ENCODE measurements at regions not wholly inside any gene's neighbourhood (a gene's known extent, or its start where the extent isn't known, plus 50 kb on each side); places are given as distances from the start of the nearest gene placed in this dataset.

DNA sequence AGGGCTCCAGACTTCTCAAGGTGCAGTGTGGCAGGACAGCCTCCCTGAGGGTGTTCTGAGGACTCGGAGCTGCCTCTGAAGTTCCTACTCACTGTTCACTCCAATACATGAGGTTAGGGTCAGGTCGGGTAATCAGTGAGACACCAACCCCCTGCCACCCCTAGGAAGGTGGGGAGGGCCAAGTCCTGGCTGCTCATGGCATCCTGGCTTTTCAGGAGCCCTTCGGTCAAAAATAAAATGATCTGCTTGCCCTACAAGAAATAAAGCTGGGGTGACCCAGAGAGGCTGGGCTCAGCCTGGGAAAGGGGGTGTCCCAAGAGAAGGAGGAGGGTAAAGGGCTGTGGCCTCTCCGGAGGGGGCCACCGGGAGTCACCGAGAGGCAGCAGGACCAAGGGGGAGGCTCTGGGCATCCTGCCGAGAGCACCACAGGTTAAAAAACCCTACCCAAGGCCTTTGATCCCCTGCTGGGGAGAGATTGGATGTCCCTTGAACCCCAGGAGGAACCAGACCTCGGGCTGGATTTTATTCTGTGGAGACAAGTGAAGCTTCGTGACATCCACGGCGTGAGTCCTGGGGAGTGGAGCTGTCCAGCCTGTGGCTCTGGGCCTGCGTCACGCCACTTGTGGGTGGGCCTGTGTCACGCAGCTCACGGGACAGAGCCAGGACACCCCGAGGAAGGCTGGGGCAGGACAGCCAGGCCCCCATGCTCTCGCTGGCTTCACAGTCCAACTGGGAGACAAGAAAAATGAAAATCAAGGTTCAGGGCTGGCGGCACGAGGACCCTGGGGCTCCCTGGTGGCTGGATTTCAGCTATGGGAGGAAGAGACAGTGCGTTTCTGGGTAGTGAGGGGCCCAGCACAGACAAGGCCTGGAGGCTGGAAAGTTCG is 102.2 kb upstream of the FGF3 start (continued):
- TF ChIP-seq, protein P1, sequence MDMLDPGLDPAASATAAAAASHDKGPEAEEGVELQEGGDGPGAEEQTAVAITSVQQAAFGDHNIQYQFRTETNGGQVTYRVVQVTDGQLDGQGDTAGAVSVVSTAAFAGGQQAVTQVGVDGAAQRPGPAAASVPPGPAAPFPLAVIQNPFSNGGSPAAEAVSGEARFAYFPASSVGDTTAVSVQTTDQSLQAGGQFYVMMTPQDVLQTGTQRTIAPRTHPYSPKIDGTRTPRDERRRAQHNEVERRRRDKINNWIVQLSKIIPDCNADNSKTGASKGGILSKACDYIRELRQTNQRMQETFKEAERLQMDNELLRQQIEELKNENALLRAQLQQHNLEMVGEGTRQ (IDR thresholded peaks at IDR 0.05; ENCODE audit: low read length) = no peak
- TF ChIP-seq CREB1 (IDR thresholded peaks at IDR 0.05) = no peak
- TF ChIP-seq RXRA (IDR thresholded peaks at IDR 0.05; ENCODE audit: insufficient read depth, low read depth, low read length) = no peak
- TF ChIP-seq SIN3A (conservative IDR thresholded peaks at IDR 0.05 in 1 of 2, IDR thresholded peaks at IDR 0.05 in 1 of 2; ENCODE audit: low read depth in 1 of 2, low read length in 2 of 2) = no peak
- TF ChIP-seq PHF8 (conservative IDR thresholded peaks at IDR 0.05; ENCODE audit: low read depth, low read length) = no peak
- no peak for TF ChIP-seq CTBP2 (IDR thresholded peaks at IDR 0.05; ENCODE audit: borderline replicate concordance, insufficient read depth, insufficient read length, low read length)
- TF ChIP-seq CBX5 (IDR thresholded peaks at IDR 0.05; ENCODE audit: low read depth, low read length) = no peak
